ENCODE measurements at regions not wholly inside any gene's neighbourhood (a gene's known extent, or its start where the extent isn't known, plus 50 kb on each side); places are given as distances from the start of the nearest gene placed in this dataset.

GRCh38 chr10:31754803-31755624, 173.6 kb downstream of the ARHGAP12 start:
- 56% methylated on average over 14 of the region's 14 CpGs for WGBS
- H3K27ac ChIP-seq (ENCODE audit: low read depth), result no peak overlapping the region
- no peaks in the 10 kb centered on the region for H3K4me1 ChIP-seq (ENCODE audit: insufficient read depth)
- H3K4me3 ChIP-seq (ENCODE audit: low read depth, low read length), result no peak overlapping the region
- no peak for DNase-seq (ENCODE audit: extremely low spot score)
- no peaks in the 10 kb centered on the region for H3K36me3 ChIP-seq (ENCODE audit: insufficient read depth)

DNA sequence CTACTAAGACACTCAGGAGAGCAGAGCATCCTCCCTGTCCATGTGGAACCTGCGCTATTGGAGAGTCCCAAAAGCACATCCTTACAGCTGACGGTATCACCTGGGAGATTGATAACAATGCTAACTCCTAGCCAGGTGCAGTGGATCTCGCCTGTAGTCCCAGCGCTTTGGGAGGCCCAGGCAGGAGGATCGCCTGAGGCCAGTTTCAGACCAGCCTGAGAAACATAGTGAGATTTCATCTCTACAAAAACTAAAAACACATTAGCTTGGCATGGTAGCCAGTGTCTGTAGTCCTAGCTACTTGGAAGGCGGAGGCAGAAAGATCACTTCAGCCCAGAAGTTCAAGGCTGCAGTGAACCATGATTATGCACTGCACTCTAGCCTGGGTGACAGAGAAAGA, 174.9 kb downstream of the ARHGAP12 start:
- DNase-seq (ENCODE audit: extremely low spot score), result no peak
- Histone ChIP-seq H3K36me3 (ENCODE audit: insufficient read depth) (no peaks in the 10 kb centered on the region), H3K4me1 (ENCODE audit: insufficient read depth) (no peaks in the 10 kb centered on the region), H3K27ac (ENCODE audit: low read depth) (no peak overlapping the region), H3K4me3 (ENCODE audit: low read depth, low read length) (no peak overlapping the region)
- 98% methylated on average over 6 of the region's 6 CpGs for WGBS

GRCh38 chr10:31752170-31752569, 176.5 kb downstream of the ARHGAP12 start:
- Histone ChIP-seq H3K4me1 (ENCODE audit: insufficient read depth) (no peaks in the 10 kb centered on the region), H3K36me3 (ENCODE audit: insufficient read depth) (no peaks in the 10 kb centered on the region), H3K4me3 (ENCODE audit: low read depth, low read length) (no peak overlapping the region), H3K27ac (ENCODE audit: low read depth) (no peak overlapping the region)
- no peak for DNase-seq (ENCODE audit: extremely low spot score)
- 98% methylated on average over 1 of the region's 1 CpG for WGBS

DNA sequence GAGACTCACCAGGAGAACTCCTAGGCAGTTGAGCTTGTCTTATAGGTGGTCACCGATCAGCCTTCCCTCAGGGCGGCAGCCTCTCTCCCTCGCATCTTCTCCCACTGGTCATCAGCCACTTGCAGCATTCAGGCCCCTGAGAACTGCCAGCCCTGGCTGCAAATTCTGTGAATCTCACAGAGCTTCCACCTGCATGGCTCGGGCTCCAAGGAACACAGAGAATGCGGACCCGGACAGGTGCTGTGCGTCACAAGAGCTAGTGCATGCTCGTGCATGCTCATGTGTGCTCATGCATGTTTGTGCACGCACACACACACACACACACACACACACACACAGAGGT, 176.9 kb downstream of the ARHGAP12 start:
- DNase-seq (ENCODE audit: extremely low spot score), result no peak
- Histone ChIP-seq H3K27ac (ENCODE audit: low read depth) (no peak overlapping the region), H3K36me3 (ENCODE audit: insufficient read depth) (no peaks in the 10 kb centered on the region), H3K4me3 (ENCODE audit: low read depth, low read length) (no peak overlapping the region), H3K4me1 (ENCODE audit: insufficient read depth) (no peaks in the 10 kb centered on the region)
- WGBS, result 84% methylated on average over 9 of the region's 9 CpGs

- H3K27ac ChIP-seq (ENCODE audit: low read depth), result no peak overlapping the region
- no peak for DNase-seq (ENCODE audit: extremely low spot score)
- H3K4me1 ChIP-seq (ENCODE audit: insufficient read depth), result no peaks in the 10 kb centered on the region
- H3K4me3 ChIP-seq (ENCODE audit: low read depth, low read length), result no peak overlapping the region
- WGBS, result 62% methylated on average over 7 of the region's 7 CpGs
- no peaks in the 10 kb centered on the region for H3K36me3 ChIP-seq (ENCODE audit: insufficient read depth)
Observed at GRCh38 chr10:31751051-31751737, 177.4 kb downstream of the ARHGAP12 start.

DNA sequence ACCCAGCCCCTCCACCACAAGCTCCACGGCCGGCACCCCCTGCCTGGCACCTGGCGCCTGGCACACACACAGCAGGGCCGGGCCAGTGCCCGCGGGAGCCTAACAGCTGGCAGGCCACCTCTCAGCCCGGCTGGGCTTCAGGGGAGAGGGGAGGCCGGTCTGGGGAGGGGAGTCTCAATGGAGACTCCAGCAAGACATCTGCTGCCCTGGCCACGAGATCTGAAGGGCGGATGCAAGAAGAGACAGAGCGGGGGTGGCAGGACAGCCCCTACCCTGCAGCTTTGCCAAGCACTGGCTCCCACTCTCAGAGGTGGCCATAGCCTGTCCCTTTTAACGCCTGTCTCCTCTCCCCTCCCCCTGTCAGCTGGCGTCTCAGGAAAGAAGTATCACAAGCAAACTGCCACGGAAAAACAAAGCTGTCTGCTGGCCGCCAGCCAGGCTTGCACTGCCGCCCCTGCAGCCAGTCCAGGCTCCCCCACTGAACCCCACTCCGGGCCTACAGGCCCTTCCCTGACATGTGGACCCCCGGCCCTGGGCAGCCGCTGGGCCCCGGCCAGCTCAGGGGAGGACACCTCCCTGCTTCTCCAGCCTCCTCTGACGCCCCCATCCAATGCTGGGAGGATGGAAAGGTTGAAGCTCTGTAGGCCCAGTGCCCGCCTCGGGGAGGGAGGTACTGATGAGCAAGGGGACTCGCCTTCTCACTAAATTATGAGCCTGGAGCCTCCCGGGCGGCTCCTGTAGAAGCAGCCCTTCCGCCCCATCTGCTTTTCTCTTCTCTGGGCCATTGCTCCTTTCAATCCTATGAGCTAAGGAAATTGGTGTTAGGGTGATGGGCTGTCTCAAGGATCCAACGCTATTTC, 178.4 kb downstream of the ARHGAP12 start:
- DNase-seq (ENCODE audit: extremely low spot score), result no peak
- WGBS, result 26% methylated on average over 28 of the region's 28 CpGs
- H3K36me3 ChIP-seq (ENCODE audit: insufficient read depth), result no peaks in the 10 kb centered on the region
- no peaks in the 10 kb centered on the region for H3K4me1 ChIP-seq (ENCODE audit: insufficient read depth)
- H3K27ac ChIP-seq (ENCODE audit: low read depth), result peak overlapping the region; percentile 7
- no peak overlapping the region for H3K4me3 ChIP-seq (ENCODE audit: low read depth, low read length)

GRCh38 chr10:31749301-31749700, 179.3 kb downstream of the ARHGAP12 start:
- Histone ChIP-seq H3K4me1 (ENCODE audit: insufficient read depth) (no peaks in the 10 kb centered on the region), H3K27ac (ENCODE audit: low read depth) (no peak overlapping the region), H3K36me3 (ENCODE audit: insufficient read depth) (no peaks in the 10 kb centered on the region), H3K4me3 (ENCODE audit: low read depth, low read length) (no peak overlapping the region)
- no peak for DNase-seq (ENCODE audit: extremely low spot score)
- WGBS, result 65% methylated on average over 13 of the region's 13 CpGs

DNA sequence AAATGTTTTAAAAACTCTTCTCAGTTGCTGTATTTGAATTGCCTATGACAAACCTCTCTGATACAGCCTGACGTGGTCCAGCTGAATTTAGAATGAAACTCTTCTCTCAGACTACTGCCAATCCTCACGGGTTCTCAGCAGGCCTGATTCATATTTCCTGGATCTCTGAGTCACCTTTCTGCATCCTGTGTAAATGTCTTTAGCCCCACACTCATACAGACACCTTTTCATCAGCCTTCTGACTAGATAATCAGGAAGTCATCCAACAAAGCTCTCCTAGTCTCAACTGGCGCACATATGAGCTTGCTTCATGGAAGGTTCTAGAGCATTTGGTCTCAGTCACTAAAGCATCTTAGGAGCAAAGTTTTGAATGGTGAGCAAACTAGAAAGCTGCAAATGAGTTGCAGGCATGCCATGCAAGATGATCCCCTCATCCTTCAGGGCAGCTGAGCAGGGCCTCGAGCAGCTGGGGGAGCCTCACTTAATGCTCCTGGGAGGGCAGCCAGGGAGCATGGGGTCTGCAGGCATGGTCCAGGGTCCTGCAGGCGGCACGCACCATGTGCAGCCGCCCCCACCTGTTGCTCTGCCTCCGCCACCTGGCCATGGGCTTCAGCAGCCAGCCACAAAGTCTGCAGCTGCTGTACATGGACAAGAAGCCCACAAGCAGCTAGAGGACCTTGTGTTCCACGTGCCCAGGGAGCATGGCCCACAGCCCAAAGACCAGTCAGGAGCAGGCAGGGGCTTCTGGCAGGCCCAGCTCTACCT, 182.8 kb downstream of the ARHGAP12 start:
- Histone ChIP-seq H3K27ac (ENCODE audit: low read depth) (no peak overlapping the region), H3K4me3 (ENCODE audit: low read depth, low read length) (no peak overlapping the region), H3K4me1 (ENCODE audit: insufficient read depth) (no peaks in the 10 kb centered on the region), H3K36me3 (ENCODE audit: insufficient read depth) (no peaks in the 10 kb centered on the region)
- DNase-seq (ENCODE audit: extremely low spot score), result no peak
- WGBS, result 75% methylated on average over 9 of the region's 9 CpGs

GRCh38 chr10:31744025-31744424, 184.6 kb downstream of the ARHGAP12 start:
- Histone ChIP-seq H3K4me3 (ENCODE audit: low read depth, low read length) (no peak overlapping the region), H3K27ac (ENCODE audit: low read depth) (no peak overlapping the region), H3K4me1 (ENCODE audit: insufficient read depth) (no peaks in the 10 kb centered on the region), H3K36me3 (ENCODE audit: insufficient read depth) (no peaks in the 10 kb centered on the region)
- DNase-seq (ENCODE audit: extremely low spot score), result no peak
- WGBS, result 98% methylated on average over 1 of the region's 1 CpG

- H3K4me3 ChIP-seq (ENCODE audit: low read depth, low read length), result no peak overlapping the region
- H3K4me1 ChIP-seq (ENCODE audit: insufficient read depth), result no peaks in the 10 kb centered on the region
- no peaks in the 10 kb centered on the region for H3K36me3 ChIP-seq (ENCODE audit: insufficient read depth)
- whole genome bisulfite sequencing, result 98% methylated on average over 1 of the region's 1 CpG
- DNase-seq (ENCODE audit: extremely low spot score), result no peak
- H3K27ac ChIP-seq (ENCODE audit: low read depth), result no peak overlapping the region
Observed at GRCh38 chr10:31742255-31742654, 186.4 kb downstream of the ARHGAP12 start.

DNA sequence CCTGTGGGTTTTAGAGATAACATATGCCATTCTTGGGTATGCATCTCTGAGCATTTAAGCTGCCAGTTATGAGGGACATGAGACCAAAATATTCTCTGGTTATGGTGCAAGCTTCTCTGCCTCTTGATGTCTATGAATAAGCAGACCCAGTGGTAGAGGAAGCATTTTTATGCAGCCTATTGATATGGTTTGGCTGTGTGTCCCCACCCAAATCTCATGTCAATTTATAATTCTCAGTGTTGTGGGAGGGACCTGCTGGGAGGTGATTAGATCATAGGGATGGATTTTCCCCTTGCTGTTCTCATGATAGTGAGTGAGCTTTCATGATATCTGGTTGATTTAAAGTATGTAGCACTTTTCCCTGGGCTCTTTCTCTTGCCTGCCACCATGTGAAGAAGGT, 187.2 kb downstream of the ARHGAP12 start:
- no peaks in the 10 kb centered on the region for H3K36me3 ChIP-seq (ENCODE audit: insufficient read depth)
- no peak overlapping the region for H3K27ac ChIP-seq (ENCODE audit: low read depth)
- H3K4me3 ChIP-seq (ENCODE audit: low read depth, low read length), result no peak overlapping the region
- no peak for DNase-seq (ENCODE audit: extremely low spot score)
- no peaks in the 10 kb centered on the region for H3K4me1 ChIP-seq (ENCODE audit: insufficient read depth)

DNA sequence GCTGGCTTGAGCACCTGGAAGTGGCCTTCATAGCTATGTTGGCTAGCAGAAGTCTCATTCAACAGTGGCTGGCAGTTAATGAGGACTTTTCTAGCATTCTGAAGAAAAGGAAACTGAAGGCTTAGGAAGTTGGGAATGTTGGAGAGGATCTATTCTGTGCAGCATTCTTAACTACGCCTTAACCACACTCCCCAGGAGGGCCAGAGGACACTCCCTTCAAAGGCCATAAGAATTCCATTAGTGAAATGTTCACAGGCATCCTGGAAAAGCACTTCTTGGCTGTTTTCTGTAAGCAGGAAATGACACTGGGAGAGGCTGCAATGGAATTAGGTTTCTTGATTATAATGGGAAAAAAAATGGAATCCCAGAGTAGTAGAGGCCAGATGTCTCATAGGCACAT, 188.9 kb downstream of the ARHGAP12 start:
- DNase-seq (ENCODE audit: extremely low spot score), result no peak
- no peak overlapping the region for H3K27ac ChIP-seq (ENCODE audit: low read depth)
- WGBS, result 59% methylated on average over 1 of the region's 1 CpG
- no peaks in the 10 kb centered on the region for H3K36me3 ChIP-seq (ENCODE audit: insufficient read depth)
- H3K4me3 ChIP-seq (ENCODE audit: low read depth, low read length), result no peak overlapping the region
- no peaks in the 10 kb centered on the region for H3K4me1 ChIP-seq (ENCODE audit: insufficient read depth)

DNA sequence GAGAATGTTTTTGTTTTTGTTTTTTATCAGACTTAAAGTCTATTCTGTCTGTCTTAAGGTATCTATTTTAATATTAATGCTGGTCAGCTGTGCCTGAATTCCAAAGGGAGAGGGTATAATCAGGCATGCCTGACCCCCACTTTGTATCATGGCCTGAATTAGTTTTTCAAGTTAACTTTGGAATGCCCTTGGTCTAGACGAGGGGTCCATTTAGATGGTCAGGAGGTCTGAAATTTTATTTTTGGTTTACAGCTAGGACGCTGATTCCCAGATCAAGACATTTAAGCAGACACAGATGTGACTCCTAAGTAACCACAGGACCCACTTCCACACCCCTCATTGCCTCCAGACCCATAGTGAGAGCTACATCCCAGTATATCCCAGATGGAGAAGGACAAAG, 189.5 kb downstream of the ARHGAP12 start:
- no peaks in the 10 kb centered on the region for H3K36me3 ChIP-seq (ENCODE audit: insufficient read depth)
- DNase-seq (ENCODE audit: extremely low spot score), result no peak
- no peaks in the 10 kb centered on the region for H3K4me1 ChIP-seq (ENCODE audit: insufficient read depth)
- H3K27ac ChIP-seq (ENCODE audit: low read depth), result no peak overlapping the region
- no peak overlapping the region for H3K4me3 ChIP-seq (ENCODE audit: low read depth, low read length)
- 87% methylated on average over 2 of the region's 2 CpGs for WGBS

Data from urinary bladder (tissue), 3 donors.